H1 (cell line): ENCODE measurements at regions not wholly inside any gene's neighbourhood (a gene's known extent, or its start where the extent isn't known, plus 50 kb on each side); places are given as distances from the start of the nearest gene placed in this dataset.

Experiments used
- ATF2 ChIP-seq: IDR thresholded peaks from 2 replicates; pipeline ENCODE4 v1.6.1; 2012; ENCODE audit warnings: low read length, inconsistent platforms
- CHD7 ChIP-seq: fragments of 300-600 bp; sonication (generic); IDR thresholded peaks from 2 replicates; pipeline ENCODE4 v1.7.1; 2012; ENCODE audit warnings: low read length, moderate library complexity, mild to moderate bottlenecking, inconsistent platforms; ENCODE audit not compliant: insufficient replicate concordance
- EP300 ChIP-seq, 2 experiments: IDR thresholded peaks; 1 replicate in 1 of 2; 2 replicates in 1 of 2; pipeline ENCODE4 v1.6.1; 2011 to 2012; ENCODE audit warnings: low read depth in 2 of 2, low read length in 2 of 2, mild to moderate bottlenecking in 2 of 2, borderline replicate concordance in 1 of 2, inconsistent platforms in 1 of 2, moderate library complexity in 1 of 2
- JUN ChIP-seq: IDR thresholded peaks from 2 replicates; pipeline ENCODE4 v1.6.1; 2011; ENCODE audit warnings: low read depth, mild to moderate bottlenecking, improper control_type of control experiment, low read length
- KDM1A ChIP-seq: fragments of 200-600, 300-600 bp; sonication (generic); IDR thresholded peaks from 2 replicates; pipeline ENCODE4 v1.7.1; 2016; ENCODE audit warnings: mild to moderate bottlenecking, low read length, borderline replicate concordance
- KDM4A ChIP-seq: IDR thresholded peaks from one replicate; pipeline ENCODE4 v1.7.1; 2012; ENCODE audit warnings: low read depth, mild to moderate bottlenecking, moderate library complexity, low read length, inconsistent platforms; ENCODE audit not compliant: severe bottlenecking
- KDM5A ChIP-seq: fragments of 200-600 bp; IDR thresholded peaks from 2 replicates; pipeline ENCODE4 v1.7.1; 2012; ENCODE audit warnings: mild to moderate bottlenecking, low read length, inconsistent platforms, mixed read lengths
- NRF1 ChIP-seq: IDR thresholded peaks from 2 replicates; pipeline ENCODE4 v1.6.1; 2011; ENCODE audit warnings: mild to moderate bottlenecking, low read depth, low read length, improper control_type of control experiment
- POLR2AphosphoS5 ChIP-seq: IDR thresholded peaks from 2 replicates; pipeline ENCODE4 v1.6.1; 2011; ENCODE audit warnings: low read depth, low read length
- RFX5 ChIP-seq: IDR thresholded peaks from 2 replicates; pipeline ENCODE4 v1.6.1; 2011; ENCODE audit warnings: low read depth, low read length, improper control_type of control experiment, borderline replicate concordance
- SIRT6 ChIP-seq: IDR thresholded peaks from one replicate; pipeline ENCODE4 v1.7.1; 2012; ENCODE audit warnings: low read length, inconsistent platforms

GRCh38 chr5:42360056-42360455, 63.2 kb upstream of the GHR start (continued):
- TF ChIP-seq CHD7: no peak
- no peak for TF ChIP-seq ATF2
- no peak for TF ChIP-seq KDM1A
- no peak for TF ChIP-seq KDM5A
- TF ChIP-seq KDM4A: no peak
- no peak for TF ChIP-seq RFX5
- no peak for TF ChIP-seq NRF1
- TF ChIP-seq EP300 (IDR thresholded peaks at IDR 0.05; ENCODE audit: borderline replicate concordance in 1 of 2, low read depth in 2 of 2, low read length in 2 of 2): no peak
- TF ChIP-seq SIRT6: no peak
- no peak for TF ChIP-seq POLR2AphosphoS5
- TF ChIP-seq JUN: no peak
